Mesenchymal stem cell (in vitro differentiated cells and primary cell): ENCODE measurements at regions not wholly inside any gene's neighbourhood (a gene's known extent, or its start where the extent isn't known, plus 50 kb on each side); places are given as distances from the start of the nearest gene placed in this dataset.

Source experiments
- DNase-seq: peaks from one replicate; pipeline ENCODE4 v3.0.0-alpha.2; 2013
- H2AFZ ChIP-seq: one replicate; pipeline ENCODE4 v1.6.1; 2013; ENCODE audit warnings: low read depth, mild to moderate bottlenecking, control low read depth, inconsistent platforms, low read length, moderate library complexity
- H2AK5ac ChIP-seq: 2 replicates; pipeline ENCODE4 v1.6.1; 2013; ENCODE audit warnings: low read length, moderate library complexity, mild to moderate bottlenecking, inconsistent platforms; ENCODE audit not compliant: severe bottlenecking
- H2BK120ac ChIP-seq: one replicate; pipeline ENCODE4 v1.6.1; 2013; ENCODE audit warnings: low read depth, mild to moderate bottlenecking, inconsistent platforms, low read length, moderate library complexity
- H2BK12ac ChIP-seq, 2 experiments: one replicate each; pipeline ENCODE4 v1.6.1; 2013; ENCODE audit warnings: inconsistent platforms in 2 of 2, low read length in 2 of 2, mild to moderate bottlenecking in 2 of 2, moderate library complexity in 2 of 2, control low read depth in 1 of 2
- H2BK15ac ChIP-seq: one replicate; pipeline ENCODE4 v1.6.1; 2013; ENCODE audit warnings: mild to moderate bottlenecking, low read depth, inconsistent platforms; ENCODE audit not compliant: poor library complexity, severe bottlenecking
- H2BK5ac ChIP-seq: 2 replicates; pipeline ENCODE4 v1.6.1; 2013; ENCODE audit warnings: low read depth, mild to moderate bottlenecking, low read length, control low read depth, inconsistent platforms; ENCODE audit not compliant: poor library complexity, severe bottlenecking
- H3K14ac ChIP-seq, 2 experiments: one replicate each; pipeline ENCODE4 v1.6.1; 2013; ENCODE audit warnings: inconsistent platforms in 2 of 2, low read length in 2 of 2, control low read depth in 1 of 2, mild to moderate bottlenecking in 1 of 2, moderate library complexity in 1 of 2
- H3K18ac ChIP-seq, 2 experiments: one replicate each; pipeline ENCODE4 v1.6.1; 2013; ENCODE audit warnings: inconsistent platforms in 2 of 2, low read length in 2 of 2, control low read depth in 1 of 2, low read depth in 1 of 2, mild to moderate bottlenecking in 1 of 2
- H3K23ac ChIP-seq, 2 experiments: one replicate each; pipeline ENCODE4 v1.6.1; 2013; ENCODE audit warnings: inconsistent platforms in 2 of 2, low read length in 2 of 2, mild to moderate bottlenecking in 2 of 2, moderate library complexity in 2 of 2, control low read depth in 1 of 2
- H3K27ac ChIP-seq: 2 replicates; pipeline ENCODE4 v1.5.1; 2013; ENCODE audit warnings: mild to moderate bottlenecking, moderate library complexity, low read length, control low read depth, inconsistent platforms; ENCODE audit not compliant: poor library complexity, severe bottlenecking
- H3K27me3 ChIP-seq, 2 experiments: 2 replicates each; pipeline versions ENCODE4 v1.6.1 to v1.7.0; 2013; ENCODE audit warnings: low read length in 2 of 2, mild to moderate bottlenecking in 2 of 2, moderate library complexity in 2 of 2, control low read depth in 1 of 2, inconsistent platforms in 1 of 2; ENCODE audit not compliant: control insufficient read depth in 1 of 2, insufficient read depth in 1 of 2
- H3K36me3 ChIP-seq, 2 experiments: 2 replicates each; pipeline versions ENCODE4 v1.6.1 to v1.7.0; 2013; ENCODE audit warnings: low read length in 2 of 2, control low read depth in 1 of 2, inconsistent platforms in 1 of 2, low read depth in 1 of 2, mild to moderate bottlenecking in 1 of 2; ENCODE audit not compliant: insufficient read depth in 2 of 2, control insufficient read depth in 1 of 2
- H3K4ac ChIP-seq, 2 experiments: one replicate each; pipeline ENCODE4 v1.6.1; 2013; ENCODE audit warnings: inconsistent platforms in 2 of 2, low read length in 2 of 2, mild to moderate bottlenecking in 2 of 2, moderate library complexity in 2 of 2, control low read depth in 1 of 2, low read depth in 1 of 2
- H3K4me1 ChIP-seq: 2 replicates; pipeline ENCODE4 v1.6.1; 2013; ENCODE audit warnings: low read depth, low read length, control low read depth; ENCODE audit not compliant: control insufficient read depth, insufficient read depth
- H3K4me2 ChIP-seq: 2 replicates; pipeline ENCODE4 v1.6.1; 2013; ENCODE audit warnings: low read length, mild to moderate bottlenecking, inconsistent platforms; ENCODE audit not compliant: poor library complexity, severe bottlenecking
- H3K4me3 ChIP-seq, 2 experiments: 2 replicates each; pipeline versions ENCODE4 v1.5.1 to v1.7.0; 2013; ENCODE audit warnings: low read length in 2 of 2, mild to moderate bottlenecking in 2 of 2, control low read depth in 1 of 2, low read depth in 1 of 2; ENCODE audit not compliant: insufficient read depth in 1 of 2
- H3K79me1 ChIP-seq: replicated peaks from 2 replicates; pipeline ENCODE4 v1.6.1; 2013; ENCODE audit warnings: mild to moderate bottlenecking, control low read depth, low read length, inconsistent platforms; ENCODE audit not compliant: poor library complexity, severe bottlenecking
- H3K9ac ChIP-seq: 2 replicates; pipeline ENCODE4 v1.7.0; 2013; ENCODE audit warnings: mild to moderate bottlenecking, low read length, moderate library complexity
- H3K9me3 ChIP-seq: 2 replicates; pipeline ENCODE4 v1.7.0; 2013; ENCODE audit warnings: mild to moderate bottlenecking, low read length; ENCODE audit not compliant: control insufficient read depth
- H4K8ac ChIP-seq: one replicate; pipeline ENCODE4 v1.6.1; 2013; ENCODE audit warnings: inconsistent platforms, mild to moderate bottlenecking, low read length, moderate library complexity
- H4K91ac ChIP-seq: one replicate; pipeline ENCODE4 v1.6.1; 2013; ENCODE audit warnings: mild to moderate bottlenecking, low read length, inconsistent platforms
- whole genome bisulfite sequencing: methylation state at CpG from one replicate; pipeline ENCODE4 v1.1.7; 2013; ENCODE audit warnings: mixed read lengths; 5-methylcytosine and 5-hydroxymethylcytosine counted together

GRCh38 chr16:63808730-63809129, 1313.1 kb downstream of the CDH11 start:
- H2AK5ac ChIP-seq, result no peak overlapping the region
- H2BK5ac ChIP-seq, result no peak overlapping the region
- peaks cover 4% of the 10 kb centered on the region for H3K9me3 ChIP-seq
- H3K4ac ChIP-seq, result no peak overlapping the region
- H3K4me3 ChIP-seq, result no peak overlapping the region
- H4K8ac ChIP-seq, result no peak overlapping the region
- H3K4me1 ChIP-seq, result no peaks in the 10 kb centered on the region
- H3K27ac ChIP-seq, result no peak overlapping the region
- H4K91ac ChIP-seq, result no peak overlapping the region
- no peak overlapping the region for H3K23ac ChIP-seq
- H2BK120ac ChIP-seq, result no peak overlapping the region
- no peak overlapping the region for H2AFZ ChIP-seq
- 78% methylated on average over 1 of the region's 1 CpG for WGBS
- no peaks in the 10 kb centered on the region for H3K36me3 ChIP-seq
- H3K4me2 ChIP-seq, result no peak overlapping the region
- H2BK15ac ChIP-seq, result no peak overlapping the region
- no peak overlapping the region for H3K14ac ChIP-seq
- H2BK12ac ChIP-seq, result no peak overlapping the region
- H3K27me3 ChIP-seq, result no peaks in the 10 kb centered on the region
- no peak for DNase-seq
- no peaks in the 10 kb centered on the region for H3K79me1 ChIP-seq
- no peak overlapping the region for H3K9ac ChIP-seq
- no peak overlapping the region for H3K18ac ChIP-seq

GRCh38 chr16:63806794-63807506, 1314.9 kb downstream of the CDH11 start:
- no peaks in the 10 kb centered on the region for H3K27me3 ChIP-seq
- DNase-seq, result no peak
- H2AFZ ChIP-seq, result no peak overlapping the region
- H4K8ac ChIP-seq, result no peak overlapping the region
- no peak overlapping the region for H2BK120ac ChIP-seq
- no peak overlapping the region for H3K4me3 ChIP-seq
- H3K79me1 ChIP-seq, result no peaks in the 10 kb centered on the region
- no peak overlapping the region for H3K23ac ChIP-seq
- H3K4ac ChIP-seq, result no peak overlapping the region
- H3K14ac ChIP-seq, result no peak overlapping the region
- no peak overlapping the region for H2BK15ac ChIP-seq
- no peak overlapping the region for H2BK12ac ChIP-seq
- no peaks in the 10 kb centered on the region for H3K4me1 ChIP-seq
- H4K91ac ChIP-seq, result no peak overlapping the region
- H3K27ac ChIP-seq, result no peak overlapping the region
- no CpG with 5 or more reads among the region's 3 CpGs for WGBS
- no peaks in the 10 kb centered on the region for H3K36me3 ChIP-seq
- no peak overlapping the region for H3K18ac ChIP-seq
- H3K9ac ChIP-seq, result no peak overlapping the region
- no peak overlapping the region for H3K4me2 ChIP-seq
- H2AK5ac ChIP-seq, result no peak overlapping the region
- H3K9me3 ChIP-seq, result peaks cover 4% of the 10 kb centered on the region
- no peak overlapping the region for H2BK5ac ChIP-seq

GRCh38 chr16:63804126-63804525, 1317.7 kb downstream of the CDH11 start:
- no peak for DNase-seq
- WGBS, result 100% methylated on average over 1 of the region's 2 CpGs

GRCh38 chr16:63789603-63790002, 1332.3 kb downstream of the CDH11 start:
- no peak overlapping the region for H2AFZ ChIP-seq
- H2BK12ac ChIP-seq, result no peak overlapping the region
- no peak overlapping the region for H3K4ac ChIP-seq
- no peak overlapping the region for H2AK5ac ChIP-seq
- H3K27me3 ChIP-seq, result no peaks in the 10 kb centered on the region
- no peak overlapping the region for H4K91ac ChIP-seq
- no peaks in the 10 kb centered on the region for H3K36me3 ChIP-seq
- H3K18ac ChIP-seq, result no peak overlapping the region
- 100% methylated on average over 1 of the region's 2 CpGs for WGBS
- no peak overlapping the region for H3K4me3 ChIP-seq
- no peak overlapping the region for H2BK120ac ChIP-seq
- no peaks in the 10 kb centered on the region for H3K4me1 ChIP-seq
- no peak overlapping the region for H3K27ac ChIP-seq
- no peak overlapping the region for H4K8ac ChIP-seq
- DNase-seq, result no peak
- no peak overlapping the region for H2BK15ac ChIP-seq
- no peak overlapping the region for H3K9ac ChIP-seq
- H3K23ac ChIP-seq, result no peak overlapping the region
- no peak overlapping the region for H3K4me2 ChIP-seq
- H2BK5ac ChIP-seq, result no peak overlapping the region
- H3K14ac ChIP-seq, result no peak overlapping the region
- H3K9me3 ChIP-seq, result peaks cover 33% of the 10 kb centered on the region
- H3K79me1 ChIP-seq, result no peaks in the 10 kb centered on the region

More at GRCh38 chr16:63804126-63804525, 1317.7 kb downstream of the CDH11 start:
- no peak overlapping the region for H2AK5ac ChIP-seq
- H3K23ac ChIP-seq, result no peak overlapping the region
- no peaks in the 10 kb centered on the region for H3K79me1 ChIP-seq
- no peak overlapping the region for H3K18ac ChIP-seq
- no peak overlapping the region for H2BK120ac ChIP-seq
- no peak overlapping the region for H2BK12ac ChIP-seq
- no peak overlapping the region for H3K4ac ChIP-seq
- no peaks in the 10 kb centered on the region for H3K27me3 ChIP-seq
- H3K27ac ChIP-seq, result no peak overlapping the region
- H3K9me3 ChIP-seq, result peaks cover 6% of the 10 kb centered on the region
- no peak overlapping the region for H4K8ac ChIP-seq
- H2AFZ ChIP-seq, result no peak overlapping the region
- no peak overlapping the region for H3K4me2 ChIP-seq
- no peaks in the 10 kb centered on the region for H3K4me1 ChIP-seq
- H2BK5ac ChIP-seq, result no peak overlapping the region
- H4K91ac ChIP-seq, result no peak overlapping the region
- no peak overlapping the region for H3K4me3 ChIP-seq
- H3K9ac ChIP-seq, result no peak overlapping the region
- no peak overlapping the region for H2BK15ac ChIP-seq
- no peak overlapping the region for H3K14ac ChIP-seq
- H3K36me3 ChIP-seq, result no peaks in the 10 kb centered on the region
